ENCODE measurements at regions not wholly inside any gene's neighbourhood (a gene's known extent, or its start where the extent isn't known, plus 50 kb on each side); places are given as distances from the start of the nearest gene placed in this dataset.

GRCh38 chr11:81071606-81072005 lies 1630.8 kb upstream of the TENM4 start:
- no peak overlapping the region for H3K27ac Mint-ChIP-seq
- H3K4me3 Mint-ChIP-seq: no peak overlapping the region
- H3K36me3 Mint-ChIP-seq (ENCODE audit: low read depth): no peaks in the 10 kb centered on the region
- H3K9me3 Mint-ChIP-seq: no peaks in the 10 kb centered on the region
- no peaks in the 10 kb centered on the region for H3K27me3 Mint-ChIP-seq (ENCODE audit: low read depth, poor library complexity)
- no peak for TF ChIP-seq CTCF (IDR thresholded peaks at IDR 0.05)
- H3K4me1 Mint-ChIP-seq: peaks cover 34% of the 10 kb centered on the region
- DNase-seq: no peak

DNA sequence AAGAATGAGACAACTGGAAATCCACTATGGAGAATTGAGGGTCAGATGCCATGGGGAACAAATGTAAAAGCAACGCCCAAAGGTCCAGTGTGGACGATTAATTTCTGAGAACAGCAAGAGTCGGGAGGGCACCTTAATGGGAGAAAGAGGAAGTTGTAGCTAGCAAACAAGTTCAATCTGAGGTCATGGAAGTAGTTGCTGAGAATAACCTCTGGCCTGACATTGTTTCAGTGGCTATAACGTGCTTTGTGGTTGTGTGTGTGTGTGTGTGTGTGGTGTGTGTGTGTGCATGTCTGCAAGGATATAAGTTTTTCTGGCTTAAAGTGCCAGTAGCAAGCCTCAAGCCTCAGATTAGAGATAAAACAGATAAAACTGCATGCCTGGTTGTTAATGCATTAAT lies 1630.1 kb upstream of the TENM4 start:
- H3K36me3 Mint-ChIP-seq (ENCODE audit: low read depth): no peaks in the 10 kb centered on the region
- peak overlapping the region; percentile 84 for H3K27ac Mint-ChIP-seq
- DNase-seq: no peak
- no peaks in the 10 kb centered on the region for H3K27me3 Mint-ChIP-seq (ENCODE audit: low read depth, poor library complexity)
- peaks cover 34% of the 10 kb centered on the region for H3K4me1 Mint-ChIP-seq
- H3K4me3 Mint-ChIP-seq: peak overlapping the region; percentile 44
- TF ChIP-seq CTCF (IDR thresholded peaks at IDR 0.05): no peak
- H3K9me3 Mint-ChIP-seq: no peaks in the 10 kb centered on the region

DNA sequence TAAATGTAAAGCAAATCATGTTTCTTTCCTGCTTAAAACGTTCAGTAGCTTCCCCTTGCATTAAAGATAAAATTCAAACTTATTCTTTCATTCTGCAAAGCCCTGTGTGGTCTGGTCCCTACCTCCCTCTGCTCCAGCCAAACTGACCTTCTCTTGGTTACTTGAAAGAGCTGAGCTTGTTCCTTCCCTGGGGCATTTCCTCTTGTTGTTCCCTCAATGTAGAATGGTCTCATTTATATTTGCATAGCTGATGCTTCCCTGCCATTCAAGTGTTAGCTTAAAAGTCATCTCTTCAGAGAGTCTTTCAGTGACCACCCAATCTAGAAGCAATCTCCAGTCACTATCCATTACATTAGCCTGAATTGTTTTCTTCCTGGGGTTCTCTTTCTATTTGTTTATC lies 1618.5 kb upstream of the TENM4 start:
- no peak overlapping the region for H3K4me3 Mint-ChIP-seq
- no peak for TF ChIP-seq CTCF (IDR thresholded peaks at IDR 0.05)
- H3K27me3 Mint-ChIP-seq (ENCODE audit: low read depth, poor library complexity): peaks cover 12% of the 10 kb centered on the region
- no peaks in the 10 kb centered on the region for H3K9me3 Mint-ChIP-seq
- H3K27ac Mint-ChIP-seq: peak overlapping the region; percentile 21
- no peaks in the 10 kb centered on the region for H3K4me1 Mint-ChIP-seq
- H3K36me3 Mint-ChIP-seq (ENCODE audit: low read depth): no peaks in the 10 kb centered on the region
- DNase-seq: no peak

- Mint-ChIP-seq H3K9me3 (no peaks in the 10 kb centered on the region), H3K4me3 (no peak overlapping the region), H3K27ac (no peak overlapping the region), H3K36me3 (ENCODE audit: low read depth) (no peaks in the 10 kb centered on the region), H3K4me1 (no peaks in the 10 kb centered on the region), H3K27me3 (ENCODE audit: low read depth, poor library complexity) (peaks cover 3% of the 10 kb centered on the region)
- no peak for TF ChIP-seq CTCF (IDR thresholded peaks at IDR 0.05)
- DNase-seq: no peak
Observed at GRCh38 chr11:81052344-81053158, 1611.7 kb upstream of the TENM4 start.

- Mint-ChIP-seq H3K9me3 (peaks cover 32% of the 10 kb centered on the region), H3K27ac (no peak overlapping the region), H3K27me3 (ENCODE audit: low read depth, poor library complexity) (no peaks in the 10 kb centered on the region), H3K4me1 (no peaks in the 10 kb centered on the region), H3K36me3 (ENCODE audit: low read depth) (no peaks in the 10 kb centered on the region), H3K4me3 (no peak overlapping the region)
- DNase-seq: no peak
- no peak for TF ChIP-seq CTCF (IDR thresholded peaks at IDR 0.05)
Observed at GRCh38 chr11:81039916-81040524, 1599.2 kb upstream of the TENM4 start.

Data from nephron progenitor cell (in vitro differentiated cells).